Heart left ventricle (tissue), 13 donors: ENCODE measurements at regions not wholly inside any gene's neighbourhood (a gene's known extent, or its start where the extent isn't known, plus 50 kb on each side); places are given as distances from the start of the nearest gene placed in this dataset.

Experiments
- POLR2A ChIP-seq, 2 donors: fragments of 450-650 bp; IDR thresholded peaks; one replicate each; pipeline ENCODE4 v1.6.1; 2017; ENCODE audit warnings: antibody characterized with exemption in 2 of 2, mild to moderate bottlenecking in 2 of 2, moderate library complexity in 2 of 2
- TF ChIP-seq, protein P1 (sequence below), 12 donors: fragments of 200-600 bp; sonication (generic) in 4 of 12; IDR thresholded peaks; one replicate each; pipeline versions ENCODE4 v1.5.0 to v1.8.0; 2018 to 2022; ENCODE audit warnings: antibody characterized with exemption in 12 of 12, mild to moderate bottlenecking in 5 of 12
- donor health status: ischemic (EF 13 %, LVEDD 7.1; RV severe dilation, severe dysfunction).
- donor health status: DM: no; HTN: yes; CAD: no.
- donor health status: DM: no; HTN: no; CAD: no.
- donor health status: ischemic (EF 25% LVEDD 6.9; RV normal size, moderate dysfunction).
- donor health status: ischemic (EF 25% LVEDD 5.7; RV mildly dilated, moderate dysfunction).
- donor health status: ischemic (EF 35%, LVEDD 5.7; RV mildly dilated, moderate dysfunction).
- donor health status: nonischemic (EF 11% LVEDD 7.7; RV severe dilation, severe dysfunction).
- donor health status: DM: yes; HTN: yes; CAD: no.
- donor health status: PGD.
- donor health status: ischemic (EF 29% LVEDD 5.4; RV normal size, mild dysfunction).
- donor health status: nonischemic (EF 23%, LVEDD 6.1; RV moderate dilation, normal function).

DNA sequence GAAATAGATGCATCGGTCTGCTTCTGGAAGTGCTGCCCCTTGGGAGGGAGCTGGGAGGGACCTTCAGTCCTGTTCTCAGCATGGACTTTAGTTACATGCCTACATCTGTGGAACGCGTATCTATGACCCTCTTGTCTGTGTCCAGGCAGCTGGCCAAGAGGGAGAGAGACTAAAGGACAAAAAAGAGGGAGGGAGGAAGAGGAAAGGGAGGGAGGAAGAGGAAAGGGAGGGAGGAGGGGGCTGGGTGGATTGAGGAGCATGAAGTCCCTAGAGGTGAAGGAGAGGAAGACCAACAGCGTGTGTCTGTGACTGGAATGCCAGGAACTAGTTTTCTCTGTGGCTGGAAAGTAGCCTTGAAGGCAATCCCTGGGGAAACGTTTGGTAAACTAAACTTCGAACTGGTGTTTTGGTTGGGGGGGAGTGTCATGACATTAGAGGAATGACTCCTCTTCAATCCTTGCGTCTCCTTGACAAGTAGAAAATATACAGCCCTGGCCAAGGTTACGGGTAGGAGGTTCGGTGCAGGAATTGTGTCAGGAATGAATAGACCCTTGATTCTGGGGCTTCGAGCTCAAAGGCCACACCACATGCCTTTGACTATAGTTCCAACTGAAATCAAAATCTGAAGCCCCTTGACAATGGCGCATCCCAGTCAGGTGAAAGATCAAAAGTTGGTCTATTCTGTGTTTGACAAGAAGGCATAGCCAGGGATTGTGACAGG, 52.0 kb upstream of the PLEKHG1 start:
- TF ChIP-seq, protein P1, sequence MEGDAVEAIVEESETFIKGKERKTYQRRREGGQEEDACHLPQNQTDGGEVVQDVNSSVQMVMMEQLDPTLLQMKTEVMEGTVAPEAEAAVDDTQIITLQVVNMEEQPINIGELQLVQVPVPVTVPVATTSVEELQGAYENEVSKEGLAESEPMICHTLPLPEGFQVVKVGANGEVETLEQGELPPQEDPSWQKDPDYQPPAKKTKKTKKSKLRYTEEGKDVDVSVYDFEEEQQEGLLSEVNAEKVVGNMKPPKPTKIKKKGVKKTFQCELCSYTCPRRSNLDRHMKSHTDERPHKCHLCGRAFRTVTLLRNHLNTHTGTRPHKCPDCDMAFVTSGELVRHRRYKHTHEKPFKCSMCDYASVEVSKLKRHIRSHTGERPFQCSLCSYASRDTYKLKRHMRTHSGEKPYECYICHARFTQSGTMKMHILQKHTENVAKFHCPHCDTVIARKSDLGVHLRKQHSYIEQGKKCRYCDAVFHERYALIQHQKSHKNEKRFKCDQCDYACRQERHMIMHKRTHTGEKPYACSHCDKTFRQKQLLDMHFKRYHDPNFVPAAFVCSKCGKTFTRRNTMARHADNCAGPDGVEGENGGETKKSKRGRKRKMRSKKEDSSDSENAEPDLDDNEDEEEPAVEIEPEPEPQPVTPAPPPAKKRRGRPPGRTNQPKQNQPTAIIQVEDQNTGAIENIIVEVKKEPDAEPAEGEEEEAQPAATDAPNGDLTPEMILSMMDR (IDR thresholded peaks at IDR 0.05) = no peak
- TF ChIP-seq POLR2A (IDR thresholded peaks at IDR 0.05) = no peak
